Stimulated activated memory B cell treated with anti-CD40 and anti-IgM and Interleukin-4, amounts not matched to agents 10 μg/mL and 1 μg/mL and 100 μg/mL, for 72 hours (primary cell): ENCODE measurements at regions not wholly inside any gene's neighbourhood (a gene's known extent, or its start where the extent isn't known, plus 50 kb on each side); places are given as distances from the start of the nearest gene placed in this dataset.

Experiments
- ATAC-seq: fragments of 150-1000 bp; cut with Tn5 transposase; 2 replicates; pipeline ENCODE4 v1.10.0; 2021
- H3K27ac Mint-ChIP-seq: one replicate; pipeline ENCODE4 v1.8.0; 2022; ENCODE audit warnings: mild to moderate bottlenecking, mixed read lengths
- H3K27me3 Mint-ChIP-seq: one replicate; pipeline ENCODE4 v1.8.0; 2022; ENCODE audit warnings: mixed read lengths
- H3K36me3 Mint-ChIP-seq: one replicate; pipeline ENCODE4 v1.8.0; 2022; ENCODE audit warnings: mixed read lengths
- H3K4me1 Mint-ChIP-seq: one replicate; pipeline ENCODE4 v1.8.0; 2022; ENCODE audit warnings: mixed read lengths
- H3K4me3 Mint-ChIP-seq: one replicate; pipeline ENCODE4 v1.8.0; 2022; ENCODE audit warnings: mild to moderate bottlenecking, moderate library complexity, mixed read lengths
- H3K9me3 Mint-ChIP-seq: one replicate; pipeline ENCODE4 v1.8.0; 2022; ENCODE audit warnings: mixed read lengths

- Mint-ChIP-seq H3K36me3 (no peaks in the 10 kb centered on the region), H3K4me3 (no peak overlapping the region), H3K4me1 (no peaks in the 10 kb centered on the region), H3K27ac (no peak overlapping the region), H3K9me3 (peaks cover 23% of the 10 kb centered on the region), H3K27me3 (peaks cover 62% of the 10 kb centered on the region)
- ATAC-seq, result no peak
Observed at GRCh38 chr13:48602296-48603016, 51.3 kb upstream of the CYSLTR2 start.

- H3K36me3 Mint-ChIP-seq, result no peaks in the 10 kb centered on the region
- peaks cover 62% of the 10 kb centered on the region for H3K27me3 Mint-ChIP-seq
- ATAC-seq, result no peak
- H3K9me3 Mint-ChIP-seq, result peaks cover 21% of the 10 kb centered on the region
- no peaks in the 10 kb centered on the region for H3K4me1 Mint-ChIP-seq
- H3K4me3 Mint-ChIP-seq, result no peak overlapping the region
- no peak overlapping the region for H3K27ac Mint-ChIP-seq
Observed at GRCh38 chr13:48603375-48603774, 50.4 kb upstream of the CYSLTR2 start.
